GM19467 (cell line): ENCODE measurements at regions not wholly inside any gene's neighbourhood (a gene's known extent, or its start where the extent isn't known, plus 50 kb on each side); places are given as distances from the start of the nearest gene placed in this dataset.

Experiments
- ATAC-seq: cut with Tn5 transposase; IDR thresholded peaks from one replicate; pipeline ENCODE4 v1.9.1; 2021; ENCODE audit warnings: mild to moderate bottlenecking, moderate library complexity; ENCODE audit not compliant: unreplicated experiment

DNA sequence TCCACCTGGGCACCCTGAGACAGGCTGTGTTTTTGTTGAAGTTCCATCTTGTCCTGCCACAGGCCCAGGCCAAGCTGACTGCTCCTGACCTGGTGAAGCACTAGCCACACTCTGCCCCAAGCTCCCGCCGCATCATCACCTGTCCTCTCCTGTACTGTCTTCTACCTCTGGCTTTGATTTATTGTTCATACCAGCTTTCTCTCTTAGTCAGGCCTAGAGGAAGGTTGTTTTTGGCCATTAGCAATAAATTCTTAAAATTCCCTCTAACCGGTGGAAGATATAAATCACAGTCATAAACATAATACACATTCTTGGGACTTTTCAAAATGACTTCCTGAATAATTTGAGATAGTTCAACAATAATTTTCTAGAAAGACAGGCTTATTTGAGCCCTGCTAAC lies 169.4 kb downstream of the DAD1 start:
- no peak for ATAC-seq

DNA sequence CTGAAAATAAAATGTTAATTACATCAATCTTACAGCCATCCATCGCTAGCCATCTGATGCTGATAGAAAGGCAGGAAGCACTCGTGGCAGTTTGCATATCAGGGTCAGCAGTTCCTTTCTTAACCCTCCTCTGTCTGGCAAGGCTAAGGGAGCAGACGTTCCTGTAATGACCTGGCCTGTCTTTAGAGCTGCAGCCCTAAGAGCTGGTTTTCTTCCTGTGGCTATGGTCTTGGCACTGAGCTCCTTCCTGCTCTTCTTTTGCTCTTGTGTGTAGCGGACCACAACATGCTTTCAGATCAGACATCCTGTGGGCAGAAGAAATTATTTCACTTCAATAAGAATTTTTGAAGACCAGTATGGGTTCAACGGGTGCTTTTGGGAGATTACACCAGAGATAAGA lies 170.4 kb downstream of the DAD1 start:
- ATAC-seq = peak; percentile 69

DNA sequence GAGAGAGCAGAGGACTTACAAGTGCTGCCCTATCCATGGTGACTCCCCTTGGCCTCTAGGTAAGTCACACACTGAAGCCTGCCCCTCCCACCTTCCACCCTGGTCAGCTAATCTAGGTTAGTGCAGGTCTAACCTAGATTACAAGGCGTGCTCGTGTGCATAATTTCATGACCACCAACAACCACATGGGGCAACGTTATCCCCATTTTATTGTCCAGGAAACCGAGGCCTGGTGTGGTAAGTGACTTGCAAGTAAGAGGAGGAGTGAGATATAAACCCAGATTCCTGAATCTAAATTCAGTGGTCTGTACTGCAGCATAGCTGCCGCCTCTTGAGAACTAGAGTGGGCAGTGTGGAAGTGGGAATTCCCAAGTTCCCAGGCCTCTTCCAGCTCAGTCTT lies 171.1 kb downstream of the DAD1 start:
- ATAC-seq = no peak

DNA sequence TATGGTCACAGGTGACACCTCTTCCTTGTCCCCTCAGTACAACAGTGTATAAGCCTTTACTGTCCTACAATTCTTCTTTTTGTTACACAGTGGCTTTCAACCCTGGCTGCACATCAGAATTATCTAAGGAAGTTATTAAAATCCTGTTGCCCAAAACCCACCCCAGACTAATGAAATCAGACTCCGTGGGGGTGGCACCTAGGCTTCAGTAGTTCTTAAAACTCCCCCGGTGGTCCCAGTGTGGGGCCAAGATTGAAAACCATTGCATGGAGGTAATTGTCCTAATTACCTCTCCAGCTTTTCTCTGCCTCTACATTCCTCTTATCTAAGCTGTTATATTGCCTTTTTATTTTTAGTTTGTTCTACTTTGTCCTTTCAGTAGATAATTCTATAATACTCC lies 172.8 kb downstream of the DAD1 start:
- no peak for ATAC-seq

DNA sequence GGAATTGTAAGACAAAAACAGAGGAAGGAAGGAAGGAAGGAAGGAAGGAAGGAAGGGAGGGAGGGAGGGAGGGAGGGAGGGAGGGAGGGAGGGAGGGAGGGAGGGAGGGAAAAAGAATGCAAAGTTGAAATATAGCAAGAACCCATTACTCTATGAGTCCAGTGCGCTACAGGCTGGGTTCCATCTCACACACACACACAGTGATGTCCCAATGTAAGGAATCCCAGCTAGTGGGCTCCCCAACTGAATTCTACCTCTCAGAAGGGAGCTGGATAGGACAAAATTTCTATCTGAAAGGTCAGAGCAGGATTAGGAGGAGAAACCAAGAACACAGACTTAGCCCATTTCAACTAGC lies 173.4 kb downstream of the DAD1 start:
- no peak for ATAC-seq

DNA sequence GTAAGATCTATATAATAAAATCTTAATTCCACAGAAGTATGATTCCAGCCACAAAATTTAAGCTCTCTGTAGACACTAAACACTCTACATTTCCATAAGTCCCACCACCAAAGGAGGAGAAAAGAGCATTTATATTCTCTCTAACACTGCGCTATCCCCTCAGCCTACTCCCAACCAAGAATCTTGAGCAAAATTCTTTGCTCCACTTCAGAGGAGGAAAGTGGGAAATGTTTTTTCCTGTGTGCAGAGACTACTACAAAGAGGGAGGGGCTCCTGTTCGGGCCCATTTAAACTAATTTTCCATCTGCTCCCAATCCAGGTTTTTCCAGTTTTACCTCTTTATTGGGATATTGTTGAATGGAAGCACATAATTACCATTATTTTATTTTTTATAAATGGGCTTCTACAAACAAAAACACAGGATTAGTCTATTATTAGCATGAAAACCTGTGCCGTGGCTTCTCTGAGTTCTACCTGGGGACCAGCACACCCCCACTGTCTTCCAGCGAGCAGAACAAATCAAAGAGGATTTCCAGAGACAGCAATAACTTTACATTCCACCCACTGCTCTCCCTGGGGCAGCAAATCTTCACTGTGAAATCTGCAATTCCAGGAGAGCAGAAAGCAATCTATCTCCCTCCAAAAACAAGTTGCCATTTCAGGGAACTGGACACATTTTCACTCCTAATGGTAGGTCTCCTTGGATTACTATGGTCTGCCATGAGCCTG lies 174.0 kb downstream of the DAD1 start:
- ATAC-seq = no peak

DNA sequence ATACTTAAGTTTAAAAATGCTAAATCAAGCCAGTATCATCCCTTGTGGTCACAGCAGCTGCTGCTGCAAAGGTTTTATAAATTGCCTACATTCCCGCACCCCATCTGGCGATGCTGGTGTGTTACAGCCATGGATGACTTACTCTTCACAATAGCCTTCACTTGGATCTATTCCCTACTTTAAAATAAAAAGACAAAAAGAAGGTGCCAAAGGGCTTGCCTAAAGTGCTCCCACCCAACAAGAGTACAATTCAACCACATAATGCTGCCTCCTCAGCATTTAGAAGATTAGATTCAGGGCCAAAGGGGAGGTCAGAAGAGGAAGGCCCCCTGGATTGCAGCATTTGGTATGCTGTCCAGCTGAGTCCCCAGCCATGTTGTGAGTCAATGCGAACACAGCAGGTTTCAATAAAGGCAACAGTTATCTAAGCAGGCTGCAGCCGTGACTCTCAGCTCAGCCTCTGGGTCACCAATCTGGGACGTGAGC lies 176.1 kb downstream of the DAD1 start:
- ATAC-seq = no peak

DNA sequence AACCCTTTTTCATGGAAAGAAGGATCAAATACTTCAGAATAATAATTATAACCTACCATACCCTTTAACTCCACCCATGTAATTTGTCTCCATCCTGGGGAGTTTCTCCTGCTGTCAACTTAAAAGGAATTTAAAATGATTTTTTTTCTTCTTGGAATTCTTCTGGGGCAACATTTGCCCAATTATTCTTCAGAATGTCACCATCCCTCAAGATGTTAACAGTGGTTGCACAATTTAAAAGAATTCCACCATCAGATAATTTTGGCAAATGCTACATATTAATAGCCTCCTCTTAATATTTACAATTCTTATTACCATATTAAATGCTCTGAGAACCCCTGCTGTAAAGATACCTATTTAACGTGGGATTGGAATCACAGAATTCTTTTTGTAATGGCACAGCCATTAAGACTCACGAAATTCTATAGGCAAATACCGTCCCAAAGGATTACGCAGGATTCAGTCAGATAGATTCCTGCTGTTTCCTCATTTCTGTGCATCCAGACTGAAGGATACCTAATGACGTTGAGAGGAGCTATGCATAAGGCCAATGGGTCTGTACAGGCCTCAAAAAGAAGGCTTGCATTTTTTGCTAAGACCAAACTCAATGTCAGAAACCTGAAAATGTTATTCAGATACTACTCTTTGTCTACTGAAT lies 177.5 kb downstream of the DAD1 start:
- ATAC-seq = no peak

DNA sequence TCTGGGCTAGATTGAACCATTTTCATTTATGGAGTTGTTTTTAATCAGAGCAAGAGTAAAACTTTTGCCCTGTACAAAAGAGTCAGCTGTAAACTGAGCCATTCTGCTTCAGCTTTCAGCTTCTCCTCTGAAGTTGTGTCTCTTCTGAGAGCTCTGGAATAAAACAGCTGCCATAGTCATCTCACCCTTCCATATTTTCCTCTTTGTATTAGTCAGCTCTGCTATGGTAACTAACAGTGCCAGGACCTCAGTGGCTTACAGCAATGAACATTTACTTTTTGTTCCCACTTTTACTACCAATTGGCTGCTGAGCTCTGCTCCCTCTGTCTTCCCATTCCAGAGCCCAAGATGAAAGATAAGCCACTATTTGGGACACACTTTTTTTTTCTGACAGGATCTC lies 178.5 kb downstream of the DAD1 start:
- ATAC-seq = no peak

DNA sequence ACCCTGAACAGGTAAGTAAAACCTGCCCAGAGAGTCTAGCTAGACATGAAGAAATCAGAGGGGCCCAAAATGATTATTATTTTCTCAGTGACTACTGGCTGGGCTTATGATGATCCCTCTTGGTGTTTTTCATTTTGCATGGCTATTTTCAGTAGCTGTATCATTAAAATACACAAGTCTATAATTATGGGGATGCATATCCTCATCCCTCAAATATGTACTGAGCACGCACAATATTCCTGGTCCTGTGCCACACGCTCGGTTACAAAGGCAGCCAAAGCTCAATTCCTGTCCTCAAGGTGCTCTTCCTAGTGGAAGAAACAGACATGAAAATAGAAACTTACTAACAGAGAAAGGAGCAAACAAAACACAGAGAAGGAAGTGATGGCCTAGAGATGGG lies 180.0 kb downstream of the DAD1 start:
- no peak for ATAC-seq

DNA sequence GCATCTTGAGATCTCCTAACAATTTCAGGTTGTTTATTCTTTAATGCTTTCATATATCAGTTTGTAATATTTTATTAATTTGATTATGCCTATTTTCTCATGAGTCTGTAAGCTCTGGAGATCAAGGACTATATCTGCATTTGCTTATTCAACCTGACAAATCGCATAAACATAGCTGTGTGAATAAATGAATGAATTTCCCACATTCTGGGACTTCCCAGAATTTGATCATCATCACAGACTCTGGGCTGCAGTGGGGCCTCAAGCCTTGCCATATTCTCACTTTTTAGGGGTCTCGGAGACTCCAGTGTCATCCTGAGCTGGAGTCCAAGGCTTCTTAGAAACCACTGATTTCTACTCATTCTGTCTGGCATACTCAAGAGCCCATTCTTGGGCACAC lies 180.5 kb downstream of the DAD1 start:
- no peak for ATAC-seq

DNA sequence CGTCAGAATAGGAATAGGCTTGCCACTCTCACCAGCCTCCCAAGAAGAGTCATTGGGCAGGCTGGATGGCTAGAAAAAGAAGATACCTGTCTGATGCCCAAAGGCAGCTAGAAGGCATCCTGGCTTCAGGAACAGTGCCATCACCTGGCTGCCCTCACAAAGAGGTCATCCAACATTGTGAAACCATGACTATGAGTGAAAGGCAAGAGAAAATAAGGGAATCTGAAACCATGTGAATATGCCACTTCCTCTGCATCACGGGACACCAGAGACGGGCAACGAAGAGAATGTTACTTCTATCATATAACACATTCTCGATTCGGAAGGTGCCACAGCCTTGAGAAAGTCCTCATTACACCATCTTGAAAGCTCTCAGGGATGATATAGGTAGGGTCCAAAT lies 182.0 kb downstream of the DAD1 start:
- no peak for ATAC-seq

DNA sequence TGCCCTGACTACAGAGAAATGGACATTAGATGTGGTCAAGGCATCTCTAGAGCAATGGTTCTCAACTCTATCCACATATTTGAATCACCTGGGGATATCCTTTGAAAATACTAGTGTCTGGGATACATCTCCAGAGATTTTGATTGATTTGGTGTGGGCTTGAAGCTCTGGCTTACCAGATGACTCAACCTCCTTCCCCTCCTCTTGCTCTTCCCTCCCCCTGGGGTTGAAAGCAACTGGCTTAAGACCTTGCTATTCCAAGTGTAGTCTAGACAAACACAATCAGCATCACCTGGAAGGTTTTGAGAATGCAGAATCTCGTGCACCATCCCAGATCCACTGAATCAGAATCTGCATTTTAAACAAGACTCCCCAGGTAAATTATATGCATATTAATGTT lies 183.8 kb downstream of the DAD1 start:
- no peak for ATAC-seq

DNA sequence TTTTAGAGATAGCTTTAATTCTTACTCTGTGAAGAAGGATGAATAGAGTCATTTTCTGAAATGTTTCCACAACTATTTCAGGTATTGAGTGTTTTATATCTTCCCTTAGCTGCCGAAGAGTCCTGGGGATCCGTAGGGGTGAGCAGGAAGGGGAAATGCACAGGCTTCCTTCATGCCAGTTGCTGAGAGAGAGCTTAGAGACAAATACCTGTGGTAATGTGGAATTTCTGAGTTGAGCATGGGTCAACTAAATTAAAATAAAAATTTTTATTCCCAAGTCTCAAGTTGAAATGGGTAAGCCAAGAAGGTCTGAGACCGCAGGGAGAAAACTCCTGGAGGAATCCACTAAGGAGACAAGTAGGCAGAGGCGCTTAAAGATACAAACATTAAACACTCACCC lies 185.7 kb downstream of the DAD1 start:
- ATAC-seq = no peak

DNA sequence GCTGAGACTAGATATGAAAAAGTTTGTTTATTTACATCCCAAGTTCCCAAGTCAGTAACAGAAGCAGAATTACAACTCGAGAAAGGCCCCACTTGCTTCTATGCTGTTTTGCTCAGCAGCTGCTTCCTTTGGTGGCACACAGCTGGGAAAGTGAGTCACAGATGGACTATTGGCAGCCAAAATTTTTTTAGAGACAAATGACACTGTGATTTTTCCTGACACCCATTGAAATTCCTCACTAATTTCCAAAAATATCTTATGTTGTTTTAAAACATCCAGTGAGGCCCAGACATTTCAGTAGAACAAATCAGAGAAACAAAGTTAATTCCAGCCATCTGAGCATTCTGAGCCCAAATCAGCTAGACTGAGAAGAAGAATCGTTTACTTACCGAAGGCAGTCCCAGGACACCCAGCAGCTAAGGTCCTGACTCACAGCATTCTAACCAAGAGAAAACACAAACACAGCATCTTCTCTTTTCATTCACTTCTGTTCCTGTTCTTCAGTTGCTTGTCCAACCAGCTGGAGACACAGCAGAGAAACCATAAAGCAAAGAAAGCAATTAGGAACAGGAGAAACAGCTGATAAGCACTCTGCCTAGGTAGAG lies 188.3 kb downstream of the DAD1 start:
- ATAC-seq = no peak

DNA sequence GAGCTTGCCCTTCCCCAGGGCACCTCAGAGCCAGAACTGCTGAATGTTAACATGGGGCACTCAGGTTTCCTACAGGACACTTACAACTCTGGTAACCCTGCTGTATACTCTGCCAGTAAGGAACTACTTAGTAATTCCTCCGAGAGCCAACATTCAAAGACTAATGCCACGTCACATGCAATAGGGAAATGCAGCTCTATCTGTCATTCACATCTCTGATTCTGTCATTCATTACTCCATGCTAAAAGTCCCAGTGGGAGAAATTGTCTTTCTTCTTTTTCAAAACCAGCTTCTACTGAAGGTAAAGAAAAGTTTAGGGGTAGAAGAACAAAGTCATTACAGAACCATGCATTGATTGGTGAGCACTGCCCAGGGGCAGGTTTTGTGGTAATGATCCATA lies 189.2 kb downstream of the DAD1 start:
- ATAC-seq = no peak

DNA sequence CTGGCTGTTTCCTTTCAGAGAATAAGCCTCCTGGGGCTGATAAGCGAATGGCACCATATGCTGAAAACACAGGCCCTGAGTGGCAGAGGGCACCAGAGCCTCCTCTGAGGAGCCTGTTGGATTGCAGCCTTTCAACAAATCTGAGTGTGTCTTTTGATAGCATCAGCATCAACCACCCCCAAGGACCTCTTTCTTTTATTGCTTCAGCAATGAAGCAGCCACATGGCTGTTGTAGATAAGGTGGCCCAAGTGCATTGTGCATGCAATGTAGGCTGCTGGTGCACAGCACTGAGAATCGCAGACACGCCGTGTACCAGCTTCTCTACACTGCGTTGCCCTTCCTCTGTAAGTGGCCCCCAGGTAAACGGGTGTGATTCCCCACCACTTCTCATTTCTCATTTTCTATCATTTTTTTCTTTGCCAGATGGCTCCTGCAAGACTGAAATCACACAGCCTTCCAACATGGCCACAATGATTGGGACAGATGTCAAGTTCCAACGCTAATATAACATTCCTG lies 191.7 kb downstream of the DAD1 start:
- no peak for ATAC-seq

DNA sequence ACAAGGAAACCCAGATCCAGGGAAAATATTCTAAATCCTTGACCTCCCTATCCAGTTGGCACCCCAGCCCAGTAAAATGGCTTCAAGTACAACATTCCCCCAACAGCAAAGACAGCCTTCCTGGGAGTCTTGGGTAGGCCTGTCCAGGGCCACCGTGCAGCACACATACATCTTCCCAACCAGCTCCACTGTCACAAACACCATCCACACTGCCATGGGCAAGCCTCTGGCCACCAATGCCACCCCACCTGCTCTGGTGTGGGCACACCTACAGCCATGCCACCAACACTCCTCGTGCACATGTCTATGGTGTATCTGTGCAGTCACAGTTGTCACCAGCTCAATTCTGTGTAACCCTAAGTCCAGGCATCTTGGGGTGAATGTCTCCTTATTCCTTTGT lies 193.2 kb downstream of the DAD1 start:
- ATAC-seq = no peak

DNA sequence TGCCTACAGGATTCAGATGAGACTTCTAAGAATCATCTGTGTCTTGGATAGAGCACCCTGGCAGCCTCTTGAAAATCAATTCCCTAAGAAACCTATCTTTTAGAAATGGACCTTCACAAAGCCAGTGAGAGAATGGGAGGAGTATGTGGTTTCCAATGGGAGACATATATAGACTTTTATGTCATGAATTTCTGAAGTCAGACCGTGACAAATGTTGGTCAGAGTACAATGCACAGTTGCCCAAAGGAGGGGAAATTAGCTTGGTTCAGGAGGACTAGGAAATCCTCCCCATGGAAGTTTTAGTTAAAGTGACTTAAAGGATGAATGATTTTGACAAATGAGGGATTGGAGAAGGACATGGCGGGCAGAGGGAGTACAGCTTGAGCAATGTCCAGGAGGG lies 194.4 kb downstream of the DAD1 start:
- ATAC-seq = no peak

DNA sequence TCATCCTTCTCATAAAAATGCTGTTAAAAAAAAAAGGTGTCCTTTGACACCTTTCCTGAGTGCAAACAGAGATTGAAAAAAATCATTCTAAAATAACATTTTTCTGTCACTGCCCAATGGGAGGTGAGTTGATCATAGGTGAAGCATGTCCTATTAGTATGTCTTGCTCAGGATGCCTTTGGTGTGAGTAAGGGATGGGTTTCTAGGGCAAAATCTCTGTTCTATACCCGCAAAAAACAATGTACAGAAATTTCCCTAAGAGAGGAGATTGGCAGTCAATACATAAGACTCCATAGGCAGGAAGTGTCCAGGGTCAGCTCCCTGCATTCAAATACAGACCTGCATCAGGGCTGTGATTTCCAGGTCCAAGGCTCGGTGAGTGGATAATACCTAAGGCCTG lies 195.2 kb downstream of the DAD1 start:
- ATAC-seq = no peak

DNA sequence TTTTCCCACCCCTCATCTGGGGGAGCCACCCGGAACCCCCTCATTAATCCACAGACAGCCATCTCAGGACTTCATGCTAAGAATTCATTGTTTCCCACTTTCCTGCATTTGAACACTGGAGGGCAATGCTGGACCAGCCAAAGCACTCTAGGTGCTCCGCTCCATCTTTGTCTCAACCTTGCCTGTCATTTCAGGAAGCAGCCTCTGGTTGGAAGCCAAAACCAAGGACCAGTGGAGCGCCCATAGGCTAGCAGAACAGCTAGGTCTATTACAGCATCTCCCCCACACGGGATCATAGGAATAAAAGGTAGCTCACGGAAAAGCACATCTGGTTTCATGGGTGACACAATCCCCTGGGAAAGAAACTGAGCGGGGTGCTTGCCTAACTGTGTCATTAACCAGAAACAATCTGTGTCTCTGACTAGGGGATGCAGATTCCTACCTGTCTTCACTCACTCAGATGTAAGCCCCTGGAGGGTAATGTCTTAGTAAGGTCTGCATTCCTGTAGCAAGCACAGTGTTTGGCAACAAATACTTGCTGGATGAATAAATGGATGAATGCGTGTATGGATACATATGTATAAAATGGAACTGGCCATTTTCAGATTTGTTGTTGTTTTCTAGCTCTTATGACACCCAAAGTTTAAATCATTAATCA lies 197.0 kb downstream of the DAD1 start:
- ATAC-seq = no peak
